HG03378 (cell line): ENCODE measurements at regions not wholly inside any gene's neighbourhood (a gene's known extent, or its start where the extent isn't known, plus 50 kb on each side); places are given as distances from the start of the nearest gene placed in this dataset.

ENCODE experiments used
- ATAC-seq: cut with Tn5 transposase; IDR thresholded peaks from one replicate; pipeline ENCODE4 v1.9.1; 2021; ENCODE audit warnings: mild to moderate bottlenecking, moderate library complexity; ENCODE audit not compliant: unreplicated experiment

GRCh38 chr9:118554987-118555386 lies 814.2 kb downstream of the BRINP1 start:
- no peak for ATAC-seq

GRCh38 chr9:118558026-118558425 lies 811.2 kb downstream of the BRINP1 start:
- no peak for ATAC-seq

- no peak for ATAC-seq
Measured at GRCh38 chr9:118558891-118559290, 810.3 kb downstream of the BRINP1 start.

- no peak for ATAC-seq
Measured at GRCh38 chr9:118561051-118561450, 808.2 kb downstream of the BRINP1 start.

- no peak for ATAC-seq
Measured at GRCh38 chr9:118563677-118564076, 805.6 kb downstream of the BRINP1 start.

- no peak for ATAC-seq
Measured at GRCh38 chr9:118567861-118568260, 801.4 kb downstream of the BRINP1 start.

GRCh38 chr9:118568704-118569103 lies 800.5 kb downstream of the BRINP1 start:
- ATAC-seq: no peak

GRCh38 chr9:118569148-118569547 lies 800.1 kb downstream of the BRINP1 start:
- no peak for ATAC-seq

GRCh38 chr9:118570066-118570465 lies 799.2 kb downstream of the BRINP1 start:
- ATAC-seq: no peak

- no peak for ATAC-seq
Measured at GRCh38 chr9:118575341-118576070, 793.7 kb downstream of the BRINP1 start.

- no peak for ATAC-seq
Measured at GRCh38 chr9:118577121-118577520, 792.1 kb downstream of the BRINP1 start.

- no peak for ATAC-seq
Measured at GRCh38 chr9:118578467-118578866, 790.8 kb downstream of the BRINP1 start.

- ATAC-seq: no peak
Measured at GRCh38 chr9:118583414-118583813, 785.8 kb downstream of the BRINP1 start.

GRCh38 chr9:118586978-118587377 lies 782.3 kb downstream of the BRINP1 start:
- ATAC-seq: no peak

- ATAC-seq: no peak
Measured at GRCh38 chr9:118594428-118594827, 774.8 kb downstream of the BRINP1 start.

GRCh38 chr9:118595719-118596305 lies 773.4 kb downstream of the BRINP1 start:
- no peak for ATAC-seq

GRCh38 chr9:118596374-118597015 lies 772.7 kb downstream of the BRINP1 start:
- ATAC-seq: no peak

GRCh38 chr9:118606668-118607067 lies 762.6 kb downstream of the BRINP1 start:
- no peak for ATAC-seq

GRCh38 chr9:118609355-118610044 lies 759.7 kb downstream of the BRINP1 start:
- ATAC-seq: no peak

GRCh38 chr9:118612201-118612600 lies 757.0 kb downstream of the BRINP1 start:
- ATAC-seq: no peak

- ATAC-seq: no peak
Measured at GRCh38 chr9:118613996-118614395, 755.2 kb downstream of the BRINP1 start.

GRCh38 chr9:118618084-118618483 lies 751.2 kb downstream of the BRINP1 start:
- no peak for ATAC-seq
